K562 (cell line): ENCODE measurements at regions not wholly inside any gene's neighbourhood (a gene's known extent, or its start where the extent isn't known, plus 50 kb on each side); places are given as distances from the start of the nearest gene placed in this dataset.

ENCODE experiments used
- ATAC-seq: fragments of 200-7000 bp; cut with Tn5 transposase; 3 replicates; pipeline ENCODE4 v1.9.1; 2020; ENCODE audit warnings: moderate library complexity
- BruUV-seq: library from RNA; stranded (reverse); fragments of 400-500 nt; replicated peaks from 2 replicates; lab custom pipeline; 2021; lab: Mats Ljungman, UMichigan
- CTCF ChIA-PET: fragments of 300-600 bp; formaldehyde crosslinking; extraction: SDS; loops from one replicate; lab custom pipeline; 2021; ENCODE audit warnings: low intra/inter-chr PET ratio; lab: Yijun Ruan, JAX
- POLR2A ChIA-PET: fragments of 300-600, 350-650 bp; sonication (Branson Sonifier 250); formaldehyde crosslinking; extraction: SDS; loops from one replicate; lab custom pipeline; 2021; ENCODE audit warnings: antibody characterized with exemption, inconsistent platforms; lab: Yijun Ruan, JAX
- DNase-seq, 4 experiments: peaks; one replicate each; pipeline versions ENCODE4 v3.0.0 to v3.0.0-alpha.2; 2011 to 2018; ENCODE audit warnings: low spot score in 3 of 4, mixed read lengths in 3 of 4; ENCODE audit errors: extremely low read depth in 1 of 4
- FAIRE-seq: peaks from 2 replicates; lab custom pipeline; 2011; peaks lifted over from hg19 to GRCh38; lab: Jason Lieb, UNC
- H2AFZ ChIP-seq: 2 replicates; pipeline ENCODE4 v1.6.0; 2011; ENCODE audit warnings: low read depth, low read length, control low read depth, inconsistent platforms
- H3K27ac ChIP-seq: fragments of 200-600 bp; 3 replicates; pipeline ENCODE4 v1.8.0; 2011; ENCODE audit warnings: low read depth, mild to moderate bottlenecking, control low read depth, inconsistent platforms, low read length, moderate library complexity, mixed read lengths; ENCODE audit errors: extremely low read depth
- H3K27me3 ChIP-seq, 2 experiments: fragments of 300-600 bp in 1 of 2; 2 replicates in 1 of 2; 3 replicates in 1 of 2; pipeline versions ENCODE4 v1.6.0 to v1.8.0; 2011; ENCODE audit warnings: inconsistent platforms in 2 of 2, low read length in 2 of 2, mild to moderate bottlenecking in 1 of 2, mixed read lengths in 1 of 2, moderate library complexity in 1 of 2; ENCODE audit not compliant: control insufficient read depth in 2 of 2, insufficient read depth in 2 of 2
- H3K36me3 ChIP-seq: fragments of 300-600 bp; 3 replicates; pipeline ENCODE4 v1.8.0; 2011; ENCODE audit warnings: mild to moderate bottlenecking, low read length, inconsistent platforms; ENCODE audit not compliant: control insufficient read depth, insufficient read depth
- H3K4me1 ChIP-seq, 2 experiments: fragments of 200-600 bp in 1 of 2; replicated peaks in 1 of 2; 2 replicates in 1 of 2; 3 replicates in 1 of 2; pipeline versions ENCODE4 v1.5.1 to v1.8.0; 2011; ENCODE audit warnings: inconsistent platforms in 2 of 2, low read length in 2 of 2, mild to moderate bottlenecking in 1 of 2, mixed read lengths in 1 of 2, moderate library complexity in 1 of 2; ENCODE audit not compliant: control insufficient read depth in 2 of 2, insufficient read depth in 2 of 2
- H3K4me2 ChIP-seq: 2 replicates; pipeline ENCODE4 v1.6.1; 2011; ENCODE audit warnings: low read length, control low read depth, inconsistent platforms, mixed read lengths; ENCODE audit not compliant: insufficient read depth
- H3K4me3 ChIP-seq: fragments of 200-600 bp; sonication (generic), shearing (Covaris generic); 2 replicates; pipeline ENCODE4 v1.5.1; 2016; ENCODE audit warnings: control low read depth, inconsistent platforms
- H3K79me2 ChIP-seq: fragments of 200-600 bp; 3 replicates; pipeline ENCODE4 v1.8.0; 2011; ENCODE audit warnings: low read length, inconsistent platforms; ENCODE audit not compliant: control insufficient read depth, insufficient read depth
- H3K9ac ChIP-seq, 2 experiments: 2 replicates each; pipeline versions ENCODE4 v1.6.0 to v1.6.1; 2011; ENCODE audit warnings: low read depth in 2 of 2, low read length in 2 of 2, control low read depth in 1 of 2, inconsistent platforms in 1 of 2, mild to moderate bottlenecking in 1 of 2, mixed read lengths in 1 of 2; ENCODE audit not compliant: insufficient read depth in 1 of 2
- H3K9me1 ChIP-seq: one replicate; pipeline ENCODE4 v1.6.0; 2011; ENCODE audit warnings: inconsistent platforms, mild to moderate bottlenecking, low read length, moderate library complexity; ENCODE audit not compliant: control insufficient read depth, insufficient read depth
- H3K9me3 ChIP-seq: replicated peaks from 2 replicates; pipeline ENCODE4 v1.5.1; 2011; ENCODE audit warnings: low read depth, low read length, inconsistent platforms; ENCODE audit not compliant: control insufficient read depth, insufficient read depth
- H4K20me1 ChIP-seq: replicated peaks from 2 replicates; pipeline ENCODE4 v1.6.1; 2011; ENCODE audit warnings: low read length, inconsistent platforms, mixed read lengths; ENCODE audit not compliant: control insufficient read depth, insufficient read depth
- ETV6 ChIP-seq, 3 experiments: fragments of 150-350 bp in 1 of 3; sonication (generic) in 1 of 3; formaldehyde crosslinking in 1 of 3; IDR thresholded peaks; 2 replicates each; pipeline versions ENCODE4 v1.6.1 to v1.8.0; 2014 to 2022; ENCODE audit warnings: borderline replicate concordance in 2 of 3, low read depth in 2 of 3, antibody characterized with exemption in 1 of 3, low read length in 1 of 3, mild to moderate bottlenecking in 1 of 3, missing genetic modification reagents in 1 of 3
- HMBOX1 ChIP-seq: sonication (generic); IDR thresholded peaks from 2 replicates; pipeline ENCODE4 v1.6.1; 2016
- LEF1 ChIP-seq: fragments of 450-650 bp; IDR thresholded peaks from 2 replicates; pipeline ENCODE4 v1.6.1; 2016; ENCODE audit warnings: mild to moderate bottlenecking
- PHTF2 ChIP-seq: fragments of 250-450 bp; sonication (Bioruptor Pico); IDR thresholded peaks from 2 replicates; pipeline ENCODE4 v1.5.0; 2021; ENCODE audit warnings: mild to moderate bottlenecking
- RNF2 ChIP-seq: sonication (generic); IDR thresholded peaks from 2 replicates; pipeline ENCODE4 v1.6.1; 2016
- TAF9B ChIP-seq: fragments of 450-650 bp; IDR thresholded peaks from 2 replicates; pipeline ENCODE4 v1.6.1; 2018; ENCODE audit warnings: mild to moderate bottlenecking; ENCODE audit not compliant: partially characterized antibody
- ZBTB7A ChIP-seq: IDR thresholded peaks from 2 replicates; pipeline ENCODE4 v1.6.1; 2011; ENCODE audit warnings: low read depth, mild to moderate bottlenecking, low read length, moderate library complexity, borderline replicate concordance; ENCODE audit not compliant: control insufficient read depth
- ZBTB8A ChIP-seq: fragments of 450-650 bp; IDR thresholded peaks from 2 replicates; pipeline ENCODE4 v1.6.1; 2018; ENCODE audit warnings: mild to moderate bottlenecking, moderate library complexity; ENCODE audit not compliant: partially characterized antibody
- ZNF134 ChIP-seq: fragments of 250-450 bp; sonication (Bioruptor Pico); conservative IDR thresholded peaks from 2 replicates; pipeline ENCODE4 v1.4.0; 2020
- ZNF561 ChIP-seq: fragments of 450-650 bp; formaldehyde crosslinking; conservative IDR thresholded peaks from 2 replicates; pipeline ENCODE4 v1.4.0; 2020; ENCODE audit warnings: mild to moderate bottlenecking, moderate library complexity
- ZNF717 ChIP-seq: fragments of 250-450 bp; sonication (Bioruptor Pico); IDR thresholded peaks from 2 replicates; pipeline ENCODE4 v1.5.0; 2021
- ZNF764 ChIP-seq: fragments of 250-450 bp; sonication (Bioruptor Pico); IDR thresholded peaks from 2 replicates; pipeline ENCODE4 v1.4.0; 2020; ENCODE audit warnings: low read depth, mild to moderate bottlenecking, moderate library complexity
- WGBS: fragments of 100-300 bp; shearing (Covaris generic); methylation state at CpG from one replicate; pipeline ENCODE4 v1.1.6; 2016; ENCODE audit warnings: low coverage, mixed read lengths; ENCODE audit not compliant: insufficient coverage; ENCODE audit errors: missing lambda C conversion rate; 5-methylcytosine and 5-hydroxymethylcytosine counted together
- in situ Hi-C: fragments of 300-500 bp; cut with MboI; formaldehyde crosslinking; loops from 4 replicates; pipeline ENCODE4 v1.15.0; 2018; ENCODE audit warnings: inconsistent platforms, mixed read lengths
- intact Hi-C: fragments of 100-400 bp; cut with micrococcal nuclease; formaldehyde crosslinking; loops from 2 replicates; pipeline ENCODE4 v1.14.2; 2022

- ATAC-seq (no peak), FAIRE-seq (no peak), DNase-seq (no peak)
- no peaks in the 10 kb centered on the region; the same call in 1 of the 2 replicates for H3K9me3 ChIP-seq
- WGBS, result 0% methylated on average over 2 of the region's 2 CpGs
- no peak overlapping the region for H3K4me2 ChIP-seq
- ChIA-PET CTCF (no interaction called here), POLR2A (no interaction called here)
- in situ Hi-C loops (no loop called here), intact Hi-C loops (no loop called here)
- H3K27ac ChIP-seq, result no peak overlapping the region
- H3K9ac ChIP-seq, result no peak overlapping the region
- H3K79me2 ChIP-seq, result no peaks in the 10 kb centered on the region
- no peaks in the 10 kb centered on the region for H3K9me1 ChIP-seq
- no peaks in the 10 kb centered on the region for H3K36me3 ChIP-seq
- H3K4me1 ChIP-seq, result no peaks in the 10 kb centered on the region
- no peak overlapping the region for H2AFZ ChIP-seq
- no peak overlapping the region for H3K4me3 ChIP-seq
- TF ChIP-seq ZBTB8A (no peak), TAF9B (no peak), ZNF717 (CRISPR knock-in tag) (no peak), ZNF134 (CRISPR knock-in tag) (no peak), ZNF561 (CRISPR knock-in tag) (no peak), HMBOX1 (no peak), ZNF764 (CRISPR knock-in tag) (no peak), ZBTB7A (no peak), ETV6 (IDR thresholded peaks at IDR 0.05; ENCODE audit: borderline replicate concordance in 1 of 2, low read depth in 2 of 2, low read length in 1 of 2) (no peak), ETV6 (CRISPR knock-in tag; IDR thresholded peaks at IDR 0.05; ENCODE audit: borderline replicate concordance) (no peak), LEF1 (no peak), PHTF2 (CRISPR knock-in tag) (no peak), RNF2 (no peak)
- no peaks in the 10 kb centered on the region for H4K20me1 ChIP-seq
- BruUV-seq, result no TSS peak
- no peaks in the 10 kb centered on the region for H3K27me3 ChIP-seq
Observed at GRCh38 chr5:25262221-25262620, 617.4 kb upstream of the CDH10 start.
